Dermis blood vessel endothelial cell (primary cell): ENCODE measurements at regions not wholly inside any gene's neighbourhood (a gene's known extent, or its start where the extent isn't known, plus 50 kb on each side); places are given as distances from the start of the nearest gene placed in this dataset.

Experiments used
- DNase-seq: peaks from one replicate; pipeline ENCODE4 v3.0.0; 2010

DNA sequence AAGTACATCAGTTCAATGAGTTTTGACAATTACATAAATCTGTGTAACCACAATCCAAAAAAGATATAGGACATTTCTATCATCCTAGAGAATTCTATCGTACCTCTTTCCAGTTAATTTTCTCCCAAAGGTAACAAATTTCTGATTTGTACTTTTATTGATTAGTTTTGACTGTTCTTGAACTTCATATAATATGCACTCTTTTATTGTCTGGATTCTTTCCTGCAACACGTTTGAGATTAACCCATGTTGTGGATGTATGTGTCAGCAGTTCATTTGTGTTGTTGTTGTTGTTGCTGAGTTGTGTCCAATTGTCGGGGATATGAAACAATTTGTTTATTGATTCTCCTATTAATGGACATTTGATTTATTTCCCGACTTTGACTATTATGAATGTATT lies 145.9 kb upstream of the WDR11 start:
- DNase-seq = no peak

DNA sequence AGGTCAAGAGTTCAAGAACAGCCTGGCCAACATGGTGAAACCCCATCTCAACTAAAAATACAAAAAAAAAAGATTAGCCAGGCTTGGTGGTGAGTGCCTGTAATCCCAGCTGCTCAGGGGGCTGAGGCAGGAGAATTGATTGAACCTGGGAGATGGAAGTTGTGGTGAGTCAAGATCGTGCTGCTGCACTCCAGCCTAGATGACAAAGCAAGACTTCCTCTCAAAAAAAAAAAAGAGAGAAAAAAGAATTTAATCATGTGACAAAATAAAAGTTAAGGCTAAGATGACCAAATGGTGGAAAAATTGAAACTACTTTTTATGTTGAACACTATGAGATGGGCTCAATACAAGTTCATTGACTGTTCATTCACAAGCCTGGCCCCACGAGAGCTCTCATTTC lies 141.1 kb upstream of the WDR11 start:
- no peak for DNase-seq

DNA sequence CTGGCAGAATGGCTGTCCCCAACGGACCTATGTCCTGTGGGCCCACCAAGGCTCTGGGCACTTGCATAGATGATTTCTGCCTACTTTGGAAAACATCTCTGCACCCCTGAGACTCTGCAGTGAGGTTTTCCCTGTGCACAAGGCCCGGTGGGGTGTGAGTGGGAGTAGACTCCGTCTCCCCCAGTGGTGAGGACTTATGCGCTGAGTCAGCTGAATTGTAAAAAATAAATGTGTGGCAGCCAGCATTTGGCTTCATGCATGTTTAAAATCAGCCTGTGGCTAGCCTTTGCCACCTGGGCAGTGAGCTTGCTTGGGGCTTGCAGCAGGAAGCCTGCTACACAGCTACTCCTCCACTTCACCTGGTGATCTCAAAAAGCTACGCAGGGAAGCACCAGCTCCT lies 139.3 kb upstream of the WDR11 start:
- DNase-seq = no peak

DNA sequence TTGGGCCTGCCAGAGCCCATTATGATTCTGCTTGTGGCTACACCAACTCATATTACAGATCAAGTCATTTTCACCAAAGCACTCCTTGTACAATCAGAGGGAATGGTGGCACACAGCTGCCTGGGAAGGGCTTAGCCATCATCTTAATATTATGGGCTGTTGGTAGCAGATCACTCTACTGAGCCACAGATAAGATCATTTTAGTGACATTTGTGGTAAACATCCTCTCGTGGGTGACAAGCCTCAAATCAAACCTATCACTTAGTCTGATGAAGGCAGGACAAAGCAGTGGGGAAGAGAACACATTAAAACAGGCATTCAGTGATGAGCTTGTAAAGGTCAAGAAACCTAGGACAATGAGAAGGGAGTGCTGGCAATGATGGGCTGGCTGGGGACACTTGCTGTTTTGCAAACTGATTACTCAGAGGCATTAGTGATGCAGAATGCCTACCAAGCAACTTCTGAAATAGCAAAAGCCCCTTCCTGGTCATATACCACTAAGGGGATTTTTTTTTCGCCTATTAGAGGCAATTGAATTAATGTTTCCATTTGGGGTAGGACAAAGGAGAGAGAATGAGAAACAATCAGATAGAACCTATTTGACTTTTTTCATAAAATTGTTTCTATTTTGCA lies 137.5 kb upstream of the WDR11 start:
- DNase-seq = no peak

DNA sequence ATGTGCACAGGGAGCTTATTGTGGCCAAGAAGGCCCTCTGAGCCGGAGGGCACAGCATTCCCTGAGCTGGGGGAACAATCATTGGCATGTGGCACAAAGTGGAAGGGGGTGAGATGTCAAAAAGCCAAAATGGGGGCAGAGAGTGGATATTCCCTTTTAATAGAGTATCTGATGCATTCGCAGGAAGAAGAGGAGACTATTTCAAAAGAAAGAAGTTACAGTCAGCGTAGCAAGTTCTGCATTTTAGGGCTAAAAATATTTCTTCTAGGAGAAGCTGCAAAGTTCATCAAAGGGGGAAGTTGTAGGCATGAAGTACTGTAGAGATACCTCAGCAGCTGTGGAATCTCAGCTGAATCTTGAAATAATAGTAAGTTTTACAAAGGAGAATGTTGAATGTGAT lies 136.0 kb upstream of the WDR11 start:
- DNase-seq = no peak

DNA sequence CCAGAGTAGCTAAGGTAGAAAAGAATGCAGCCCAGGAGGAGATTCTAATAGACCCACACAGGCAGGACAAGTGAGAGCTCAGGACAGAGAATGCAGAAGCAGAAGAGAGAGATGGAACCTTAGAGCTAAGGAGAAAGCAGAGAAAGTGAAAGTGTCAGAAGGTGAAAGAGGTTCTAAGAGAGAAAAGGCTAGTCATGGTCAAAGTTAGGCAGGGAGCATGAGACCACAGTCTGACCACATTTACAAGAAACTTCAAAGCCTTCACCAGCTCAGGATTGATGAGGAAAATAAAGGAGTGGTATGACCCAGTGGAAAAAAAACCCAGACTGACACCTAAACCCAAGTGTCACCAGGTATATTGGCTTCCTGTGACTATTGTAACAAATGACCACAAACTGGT lies 131.8 kb upstream of the WDR11 start:
- no peak for DNase-seq

DNA sequence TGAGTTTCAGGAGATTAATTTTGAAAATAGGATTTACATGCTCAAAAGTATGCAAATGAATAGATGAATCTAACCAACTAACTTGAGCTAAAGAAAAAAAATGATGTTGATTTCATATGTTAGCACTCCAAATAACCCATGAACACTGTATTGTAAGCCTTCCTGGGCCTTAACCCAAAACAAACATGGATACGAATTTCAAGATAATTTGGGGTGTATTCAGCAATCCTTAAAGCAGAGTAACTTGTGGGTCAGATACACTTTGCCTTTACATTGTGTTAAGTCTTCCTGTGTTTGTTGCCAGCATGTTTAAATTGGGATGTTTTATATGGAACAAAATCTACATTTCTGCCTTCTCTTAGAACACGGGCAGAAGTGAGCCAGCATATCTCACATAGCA lies 124.2 kb upstream of the WDR11 start:
- DNase-seq = no peak

DNA sequence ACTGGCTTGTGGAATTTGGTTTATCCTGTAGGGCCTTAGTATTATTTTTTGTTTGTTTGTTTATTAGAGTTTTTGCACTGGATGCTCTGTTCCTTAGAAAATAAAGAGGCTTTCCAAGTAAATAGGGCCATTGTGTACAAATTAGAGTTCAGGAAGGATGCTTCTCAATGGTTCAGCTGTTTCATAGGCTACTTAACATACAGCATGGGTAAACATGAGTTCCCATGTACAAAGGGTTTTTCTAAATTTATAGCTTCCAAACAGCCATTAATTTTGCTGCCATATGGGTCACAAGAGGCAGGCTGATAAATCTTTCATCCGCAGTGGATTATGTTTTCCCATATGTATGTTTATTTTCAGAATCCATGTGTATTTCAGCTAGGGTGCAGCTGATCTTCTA lies 121.6 kb upstream of the WDR11 start:
- DNase-seq = no peak

DNA sequence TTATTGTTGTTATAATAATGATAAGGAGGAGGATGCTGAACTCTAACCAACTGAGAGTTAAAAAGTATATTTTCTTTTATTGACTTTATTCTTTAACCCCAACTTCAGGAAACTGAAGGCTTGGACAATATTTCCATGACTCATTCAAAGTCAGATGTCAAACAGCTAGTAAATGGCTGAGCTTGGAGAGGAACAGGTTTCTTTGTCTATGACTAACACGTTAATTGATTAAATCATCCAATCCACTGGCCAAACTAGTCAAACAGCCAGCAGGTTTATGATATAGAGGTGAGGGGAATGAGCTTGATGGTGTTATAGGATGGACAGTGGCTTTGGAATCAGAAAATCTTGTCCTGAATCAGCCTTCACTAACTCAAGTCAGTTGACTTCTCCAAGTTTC lies 119.1 kb upstream of the WDR11 start:
- peak; percentile 5 for DNase-seq

DNA sequence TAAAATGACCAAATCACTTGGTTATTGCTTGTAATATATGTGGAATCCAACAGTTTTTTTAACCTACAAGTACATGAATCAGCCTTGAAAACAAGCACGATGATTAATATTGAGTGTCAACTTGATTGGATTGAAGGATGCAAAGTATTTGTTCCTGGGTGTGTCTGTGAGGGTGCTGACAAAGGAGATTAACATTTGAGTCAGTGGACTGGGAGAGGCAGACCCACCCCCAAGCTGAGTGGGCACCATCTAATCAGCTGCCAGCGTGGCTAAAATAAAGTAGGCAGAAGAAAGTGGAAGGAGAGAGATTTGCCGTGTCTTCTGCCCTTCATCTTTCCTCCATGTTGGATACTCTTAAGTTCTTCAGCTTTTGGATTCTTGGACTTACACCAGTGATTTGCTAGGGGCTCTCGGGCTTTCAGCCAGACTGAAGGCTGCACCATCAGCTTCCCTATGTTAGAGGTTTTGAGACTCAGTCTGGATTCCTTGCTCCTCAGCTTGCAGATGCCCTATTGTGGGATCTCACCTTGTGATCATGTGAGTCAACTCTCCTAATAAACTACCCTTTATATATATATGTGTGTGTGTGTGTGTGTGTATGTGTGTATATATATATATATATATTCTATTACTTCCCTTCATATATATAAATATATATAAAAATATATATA lies 118.4 kb upstream of the WDR11 start:
- DNase-seq = no peak

DNA sequence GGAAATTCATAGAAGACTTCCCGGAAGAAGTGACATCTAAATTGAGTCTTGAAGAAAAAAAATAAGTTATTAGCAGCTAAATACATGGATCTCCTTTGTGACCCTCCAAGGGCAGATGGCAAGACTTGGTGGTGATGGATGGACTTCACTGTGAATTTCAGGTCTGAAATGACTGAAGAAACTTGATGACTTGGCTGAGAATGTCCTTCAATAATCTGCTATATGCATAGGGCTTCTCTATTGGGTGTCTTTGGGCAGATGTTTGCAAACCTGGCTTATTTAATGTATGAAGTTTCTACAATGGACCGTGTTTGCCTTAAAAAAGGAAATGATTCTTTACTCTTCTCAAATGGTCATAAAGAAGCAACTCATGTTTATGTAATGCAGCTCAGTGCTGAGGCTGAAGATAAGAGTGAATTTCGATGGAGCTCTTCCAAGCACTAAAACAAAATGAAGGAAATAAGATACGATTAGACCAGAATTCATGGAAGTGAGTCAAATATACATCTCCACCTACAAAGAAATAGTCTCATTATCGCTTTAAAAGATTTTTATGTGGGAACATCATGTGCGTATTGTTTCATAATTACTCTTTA lies 116.6 kb upstream of the WDR11 start:
- peak; percentile 2 for DNase-seq

DNA sequence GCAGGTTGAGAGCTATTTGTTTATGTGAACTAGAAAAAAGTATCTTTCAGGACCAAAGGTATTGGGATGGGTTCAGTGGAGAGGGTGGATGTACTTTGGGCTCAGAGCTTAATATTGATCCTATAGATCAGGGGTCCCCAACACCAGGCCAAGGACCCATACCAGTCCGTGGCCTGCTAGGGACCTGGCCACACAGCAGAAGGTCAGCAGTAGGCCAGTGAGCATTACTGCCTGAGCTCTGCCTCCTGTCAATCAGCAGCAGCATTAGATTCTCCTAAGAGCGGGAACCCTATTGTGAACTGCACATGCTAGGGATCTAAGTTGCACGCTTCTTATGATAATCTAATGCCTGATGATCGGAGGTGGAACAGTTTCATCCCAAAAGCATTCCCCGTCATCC lies 115.8 kb upstream of the WDR11 start:
- no peak for DNase-seq

DNA sequence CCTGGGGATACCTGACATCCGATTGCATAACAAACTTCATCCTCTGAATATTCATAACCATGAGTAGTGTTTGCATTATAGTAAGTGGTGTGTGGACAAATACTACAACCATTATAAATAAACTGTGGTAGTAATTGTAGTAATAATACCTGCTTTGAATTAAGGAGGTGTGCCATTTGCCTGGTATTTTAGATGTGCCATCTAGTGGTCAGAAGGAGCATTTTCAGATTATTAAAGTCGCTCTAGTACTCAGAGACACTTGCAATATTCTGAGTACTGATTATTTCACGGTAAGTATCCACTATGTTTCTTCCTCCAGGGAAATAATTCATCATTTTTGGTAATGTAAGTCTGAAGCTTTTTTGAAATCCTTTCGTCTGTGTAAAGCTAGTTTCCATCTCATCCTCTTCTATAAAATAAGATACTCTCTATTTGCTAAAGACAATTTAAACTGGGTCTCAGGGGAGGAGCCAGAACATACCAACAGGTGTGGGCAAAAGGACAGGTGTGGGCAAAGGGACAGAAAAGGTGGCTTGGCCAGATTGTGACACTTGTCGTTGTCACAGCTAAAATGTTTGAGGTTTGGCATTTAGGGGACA lies 115.3 kb upstream of the WDR11 start:
- peak; percentile 51 for DNase-seq

DNA sequence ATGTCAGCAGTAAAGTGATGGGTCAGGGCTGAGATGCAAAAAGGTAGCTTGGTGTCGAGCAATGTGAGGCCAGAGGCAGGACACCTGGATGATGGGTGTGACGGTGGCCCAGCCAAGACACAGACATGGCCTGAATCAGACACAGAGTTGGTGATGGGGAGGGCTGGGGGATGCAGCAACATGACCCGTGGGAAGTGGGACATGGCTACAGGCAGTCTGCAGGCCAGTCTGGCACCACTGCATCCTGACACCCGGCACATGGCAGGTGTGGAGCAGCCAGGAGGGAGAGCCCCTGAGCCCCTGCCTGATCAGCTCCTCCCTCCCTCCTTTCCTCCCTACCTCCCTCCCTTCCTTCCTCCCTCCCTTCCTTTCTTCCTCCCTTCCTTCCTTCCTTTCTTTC lies 114.8 kb upstream of the WDR11 start:
- DNase-seq = no peak

DNA sequence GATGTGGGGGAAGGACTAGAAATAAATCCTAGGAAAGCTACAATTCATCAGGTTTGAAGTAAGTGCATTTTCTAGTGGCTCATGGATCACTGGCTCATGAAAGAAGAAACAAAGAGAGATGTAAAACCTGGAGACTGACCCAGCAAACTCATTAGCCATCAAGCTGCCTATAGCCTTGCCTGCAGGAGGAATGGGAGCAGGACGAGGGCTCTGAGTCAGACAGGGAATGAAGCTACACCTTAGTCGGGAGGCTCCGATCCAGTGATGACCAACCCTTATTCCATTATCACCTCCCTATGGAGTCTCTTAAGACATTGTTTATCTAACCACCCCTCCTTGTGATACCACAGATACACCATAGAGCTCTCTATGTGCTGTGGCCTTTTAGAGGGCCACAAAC lies 112.5 kb upstream of the WDR11 start:
- no peak for DNase-seq

DNA sequence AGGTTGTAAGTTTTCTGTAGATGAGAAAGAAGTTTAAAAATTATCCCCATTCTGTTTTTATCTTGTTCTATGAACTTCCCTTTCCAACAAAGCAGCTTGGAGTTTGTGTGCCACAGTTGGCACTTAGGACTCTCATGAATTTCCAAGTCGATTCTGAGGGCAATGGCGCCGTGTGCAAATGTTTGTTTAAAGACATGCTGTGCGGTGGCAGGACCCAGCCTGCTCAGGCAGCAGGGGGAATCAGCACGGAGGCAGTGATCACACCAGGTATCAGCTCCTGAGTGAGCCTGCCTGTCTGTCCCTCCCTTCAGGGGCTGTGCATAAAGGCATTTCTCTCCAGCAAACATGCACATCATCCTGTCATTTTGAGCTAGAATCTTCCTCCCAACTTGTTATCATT lies 109.8 kb upstream of the WDR11 start:
- no peak for DNase-seq

DNA sequence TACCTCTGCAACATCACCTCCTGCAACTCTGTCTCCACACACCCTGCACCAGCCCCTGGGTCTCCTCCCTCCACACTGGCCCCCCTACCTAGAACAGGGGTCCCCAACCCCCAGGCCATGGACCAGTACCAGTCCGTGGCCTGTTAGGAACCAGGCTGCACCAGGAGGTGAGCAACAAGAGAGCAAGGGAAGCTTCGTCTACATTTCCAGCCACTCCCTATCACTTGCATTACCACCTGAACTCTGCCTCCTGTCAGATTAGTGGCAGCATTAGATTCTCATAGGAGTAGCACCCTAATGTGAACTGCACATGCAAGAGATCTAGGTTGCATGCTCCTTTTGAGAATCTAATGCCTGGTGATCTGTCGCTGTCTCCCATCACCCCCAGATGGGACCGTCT lies 108.8 kb upstream of the WDR11 start:
- DNase-seq = no peak

DNA sequence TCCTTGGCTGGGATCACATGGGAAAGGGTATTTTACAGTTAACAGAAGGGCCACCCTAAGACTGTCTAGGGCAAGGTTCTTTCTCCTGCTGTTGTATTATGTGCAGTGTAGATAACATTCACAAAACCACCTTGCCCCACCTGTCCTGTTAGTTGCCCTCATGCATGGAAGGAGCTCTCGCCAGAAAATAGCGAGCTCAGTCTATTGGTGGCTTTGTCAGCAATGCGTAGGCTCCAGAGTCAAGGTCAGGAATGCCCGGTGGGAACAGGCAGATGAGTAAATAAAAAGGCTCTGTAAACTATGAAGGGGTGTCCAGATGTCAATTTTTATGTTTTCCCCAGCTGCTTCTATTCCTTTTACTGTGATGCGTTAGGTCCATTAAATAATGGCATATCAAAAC lies 107.1 kb upstream of the WDR11 start:
- DNase-seq = no peak

DNA sequence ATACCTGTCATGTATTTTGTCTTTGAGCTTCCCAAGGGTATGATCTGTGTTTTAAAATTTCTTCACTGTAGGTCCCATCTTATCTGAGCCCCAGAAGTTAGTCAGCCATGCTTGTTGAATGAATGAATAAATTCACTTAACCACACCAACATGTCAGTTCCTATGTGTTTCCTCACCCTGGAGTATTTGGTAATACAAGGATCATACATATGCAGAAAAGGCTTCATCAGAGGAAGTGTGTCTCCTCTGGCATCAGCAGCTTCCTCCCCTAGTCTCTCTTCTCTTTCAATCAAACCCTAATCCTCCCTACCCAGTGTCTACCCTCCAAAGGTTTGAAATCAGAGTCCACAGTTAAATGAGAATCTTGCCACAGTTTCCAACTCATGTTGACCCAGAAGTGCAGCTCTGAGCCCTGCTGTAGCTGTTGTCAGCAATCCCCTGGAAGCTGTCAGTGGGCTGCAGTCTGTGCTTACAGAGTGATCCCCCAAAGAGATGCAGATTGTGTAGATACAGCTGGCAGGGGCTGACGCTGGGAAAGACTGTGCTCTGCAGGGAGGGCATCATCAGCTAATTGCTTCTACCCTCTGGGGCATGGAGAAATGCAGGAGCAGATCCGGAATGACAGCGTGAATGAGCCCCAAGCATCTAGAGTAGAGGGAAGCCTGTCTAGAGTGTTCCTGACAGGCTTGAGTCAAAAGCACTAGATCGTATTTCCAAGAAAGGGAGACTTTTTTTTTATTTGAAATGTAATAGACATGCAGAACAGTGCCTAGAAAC lies 105.0 kb upstream of the WDR11 start:
- no peak for DNase-seq

DNA sequence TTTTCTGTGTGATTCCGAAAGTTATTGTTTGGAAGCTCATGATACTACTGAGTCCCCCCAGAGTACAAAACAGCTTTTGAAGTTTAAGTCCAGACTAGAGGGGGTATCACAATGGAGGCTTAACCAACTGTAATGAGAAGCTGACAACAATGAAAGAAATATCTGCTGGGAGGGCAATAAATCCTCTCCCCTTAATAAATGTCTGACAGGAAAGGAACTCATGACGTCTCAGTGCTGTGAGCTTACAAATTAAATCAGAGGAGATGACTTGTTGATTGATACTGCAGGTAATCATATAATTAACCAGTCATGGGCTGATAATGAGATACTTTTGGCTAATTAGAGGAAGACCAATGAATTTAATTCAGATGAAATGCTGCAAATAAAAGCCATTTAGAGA lies 102.6 kb upstream of the WDR11 start:
- no peak for DNase-seq

DNA sequence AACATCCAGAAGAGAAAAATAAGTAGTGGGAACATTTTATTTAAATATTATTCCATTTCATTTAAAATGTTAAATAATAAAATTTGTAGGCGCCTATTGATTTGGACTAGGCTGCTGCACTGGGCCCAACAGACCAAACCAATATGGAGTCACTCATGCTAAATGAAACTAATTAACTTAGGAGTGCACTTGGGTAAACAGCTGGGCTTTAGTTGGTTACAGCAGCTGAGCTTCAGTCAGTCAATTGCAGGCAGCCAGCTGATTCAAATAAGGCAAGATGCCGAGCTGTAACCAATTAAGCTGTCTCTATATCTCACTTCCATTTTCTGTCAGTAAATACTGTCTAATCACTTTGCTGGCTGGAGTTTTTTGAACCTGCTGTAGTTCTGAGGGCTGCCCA lies 102.1 kb upstream of the WDR11 start:
- DNase-seq = no peak

DNA sequence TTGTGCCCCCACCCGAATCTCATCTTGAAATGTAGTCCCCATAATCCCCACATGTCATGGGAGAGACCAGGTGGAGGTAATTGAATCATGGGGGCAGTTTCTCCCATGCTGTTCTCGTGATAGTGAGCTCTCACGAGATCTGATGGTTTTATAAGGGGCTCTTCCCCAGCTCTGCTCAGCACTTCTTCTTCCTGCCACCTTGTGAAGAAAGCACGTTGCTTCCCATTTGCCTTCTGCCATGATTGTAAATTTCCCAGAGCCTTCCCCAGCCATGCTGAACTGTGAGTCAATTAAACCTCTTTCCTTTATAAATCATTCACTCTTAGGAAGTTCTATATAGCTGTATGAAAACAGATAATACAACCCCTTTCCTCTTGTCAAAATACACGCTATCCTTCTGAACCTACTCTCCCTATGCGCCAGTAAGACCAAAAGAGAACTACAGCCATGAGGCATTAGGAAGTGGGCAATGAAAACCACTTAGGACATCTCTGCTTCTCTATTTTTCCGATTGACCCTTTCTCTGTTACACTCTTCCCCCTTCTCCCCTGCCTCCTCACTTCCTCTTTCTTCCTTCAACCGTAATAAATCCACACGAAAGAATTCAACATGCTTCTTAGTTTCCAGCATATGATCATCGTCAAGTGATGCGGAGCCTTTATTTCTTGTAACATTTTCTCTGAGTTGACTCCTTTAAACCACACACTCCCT lies 101.2 kb upstream of the WDR11 start:
- no peak for DNase-seq

DNA sequence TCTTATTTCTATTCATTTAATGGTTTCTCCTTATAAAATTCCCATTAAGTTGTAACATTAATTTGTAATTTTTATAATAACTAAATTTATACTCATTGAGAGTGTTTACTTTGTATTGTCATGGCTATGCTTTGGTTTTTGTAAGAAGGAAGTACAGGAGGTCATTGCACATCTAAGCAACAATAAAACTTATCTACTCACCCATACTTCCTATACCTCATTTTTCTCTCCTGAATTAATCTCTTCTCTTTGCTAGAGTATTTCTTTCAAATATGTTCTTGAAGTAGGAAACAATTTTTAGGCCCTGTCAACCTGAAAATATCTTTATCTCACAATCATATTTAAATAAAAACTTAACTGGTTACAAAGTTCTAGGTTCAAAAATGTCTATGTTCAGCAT lies 95.4 kb upstream of the WDR11 start:
- DNase-seq = no peak
